GM13977 (cell line): ENCODE measurements at regions not wholly inside any gene's neighbourhood (a gene's known extent, or its start where the extent isn't known, plus 50 kb on each side); places are given as distances from the start of the nearest gene placed in this dataset.

Experiments
- DNase-seq: peaks from one replicate; pipeline ENCODE4 v3.0.0; 2012; ENCODE audit warnings: low spot score
- CTCF ChIP-seq: IDR thresholded peaks from 2 replicates; pipeline ENCODE4 v1.5.1; 2012; ENCODE audit warnings: mild to moderate bottlenecking, control low read depth; ENCODE audit not compliant: insufficient read depth; ENCODE audit errors: extremely low read depth, missing control alignments
- in situ Hi-C: fragments of 300-500 bp; cut with MboI; formaldehyde crosslinking; loops from one replicate; pipeline ENCODE4 v1.12.0; 2022; ENCODE audit warnings: low sequenced_read_pairs, low pct_unique_long_range_greater_than_20kb, mixed read lengths, inconsistent platforms; ENCODE audit not compliant: unreplicated experiment

- in situ Hi-C loops: no loop called here
- TF ChIP-seq CTCF: no peak
These were observed 1429.6 kb downstream of the TBC1D22A start for GRCh38 chr22:48192071-48192470.

GRCh38 chr22:48188231-48188721 is 1425.8 kb downstream of the TBC1D22A start:
- no peak for DNase-seq
- no peak for TF ChIP-seq CTCF
- in situ Hi-C loops: no loop called here

More at GRCh38 chr22:48192071-48192470, 1429.6 kb downstream of the TBC1D22A start:
- DNase-seq: no peak

GRCh38 chr22:48187356-48187755 is 1424.9 kb downstream of the TBC1D22A start:
- no peak for DNase-seq
- TF ChIP-seq CTCF: no peak
- in situ Hi-C loops: no loop called here

GRCh38 chr22:48186146-48186790 is 1423.8 kb downstream of the TBC1D22A start:
- in situ Hi-C loops: no loop called here
- no peak for TF ChIP-seq CTCF
- DNase-seq: no peak

- in situ Hi-C loops: no loop called here
- no peak for TF ChIP-seq CTCF
- DNase-seq: no peak
These were observed 1422.9 kb downstream of the TBC1D22A start for GRCh38 chr22:48185071-48186055.

GRCh38 chr22:48182846-48183805 is 1420.7 kb downstream of the TBC1D22A start:
- TF ChIP-seq CTCF: no peak
- in situ Hi-C loops: no loop called here
- DNase-seq: no peak
